ENCODE measurements at regions not wholly inside any gene's neighbourhood (a gene's known extent, or its start where the extent isn't known, plus 50 kb on each side); places are given as distances from the start of the nearest gene placed in this dataset.
"Not testable (repeated sequence)": the region's sequence is repeated elsewhere in the genome, so short reads cannot be mapped to it uniquely, and the experiment has no call there.

GRCh38 chr1:146281522-146281921 lies 52.7 kb upstream of the NOTCH2NLA start:
- DNase-seq (ENCODE audit: low read depth): not testable (repeated sequence)

- not testable (repeated sequence) for DNase-seq (ENCODE audit: low read depth)
Observed at GRCh38 chr1:146278758-146279157, 49.9 kb upstream of the NOTCH2NLA start.
